Peyer's patch (tissue), 4 donors: ENCODE measurements at regions not wholly inside any gene's neighbourhood (a gene's known extent, or its start where the extent isn't known, plus 50 kb on each side); places are given as distances from the start of the nearest gene placed in this dataset.

Experiments used
- POLR2A ChIP-seq, 2 donors: fragments of 450-650 bp; IDR thresholded peaks; one replicate each; pipeline ENCODE4 v1.5.1; 2017; ENCODE audit warnings: antibody characterized with exemption in 2 of 2, mild to moderate bottlenecking in 2 of 2, moderate library complexity in 2 of 2
- TF ChIP-seq, protein P1 (sequence below), 6 experiments: fragments of 450-650 bp in 4 of 6; fragments of 200-600 bp in 2 of 6; sonication (generic) in 1 of 6; IDR thresholded peaks; one replicate each; pipeline ENCODE4 v1.5.1; 2017 to 2019; ENCODE audit warnings: antibody characterized with exemption in 6 of 6, mild to moderate bottlenecking in 3 of 6, moderate library complexity in 1 of 6

DNA sequence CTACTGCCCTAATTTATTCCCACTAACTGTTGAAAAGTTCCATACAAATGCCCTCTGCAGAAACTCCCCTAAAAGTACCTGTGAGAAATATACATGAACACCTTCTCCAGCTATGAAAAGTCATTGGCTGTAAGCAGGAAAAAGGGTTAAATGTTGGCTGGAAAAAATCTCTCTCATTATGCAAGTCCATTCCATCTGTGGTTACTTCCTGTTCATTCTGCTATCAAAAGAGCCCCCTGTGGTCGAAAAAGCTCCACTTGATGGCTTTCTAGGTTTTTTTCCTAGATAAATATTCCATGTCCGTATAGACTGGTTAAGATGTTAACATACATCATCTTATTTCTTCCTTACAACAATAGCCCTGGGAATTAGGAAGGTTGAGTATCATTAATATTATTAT, 56.2 kb upstream of the AKAP13 start:
- TF ChIP-seq, protein P1, sequence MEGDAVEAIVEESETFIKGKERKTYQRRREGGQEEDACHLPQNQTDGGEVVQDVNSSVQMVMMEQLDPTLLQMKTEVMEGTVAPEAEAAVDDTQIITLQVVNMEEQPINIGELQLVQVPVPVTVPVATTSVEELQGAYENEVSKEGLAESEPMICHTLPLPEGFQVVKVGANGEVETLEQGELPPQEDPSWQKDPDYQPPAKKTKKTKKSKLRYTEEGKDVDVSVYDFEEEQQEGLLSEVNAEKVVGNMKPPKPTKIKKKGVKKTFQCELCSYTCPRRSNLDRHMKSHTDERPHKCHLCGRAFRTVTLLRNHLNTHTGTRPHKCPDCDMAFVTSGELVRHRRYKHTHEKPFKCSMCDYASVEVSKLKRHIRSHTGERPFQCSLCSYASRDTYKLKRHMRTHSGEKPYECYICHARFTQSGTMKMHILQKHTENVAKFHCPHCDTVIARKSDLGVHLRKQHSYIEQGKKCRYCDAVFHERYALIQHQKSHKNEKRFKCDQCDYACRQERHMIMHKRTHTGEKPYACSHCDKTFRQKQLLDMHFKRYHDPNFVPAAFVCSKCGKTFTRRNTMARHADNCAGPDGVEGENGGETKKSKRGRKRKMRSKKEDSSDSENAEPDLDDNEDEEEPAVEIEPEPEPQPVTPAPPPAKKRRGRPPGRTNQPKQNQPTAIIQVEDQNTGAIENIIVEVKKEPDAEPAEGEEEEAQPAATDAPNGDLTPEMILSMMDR (IDR thresholded peaks at IDR 0.05) = no peak
- TF ChIP-seq POLR2A (IDR thresholded peaks at IDR 0.05) = no peak
